GM18907 (cell line): ENCODE measurements at regions not wholly inside any gene's neighbourhood (a gene's known extent, or its start where the extent isn't known, plus 50 kb on each side); places are given as distances from the start of the nearest gene placed in this dataset.

Source experiments
- ATAC-seq: cut with Tn5 transposase; IDR thresholded peaks from one replicate; pipeline ENCODE4 v1.9.1; 2021; ENCODE audit warnings: mild to moderate bottlenecking, moderate library complexity; ENCODE audit not compliant: unreplicated experiment

- ATAC-seq = no peak
Measured at GRCh38 chr15:95345867-95346266, 984.6 kb upstream of the NR2F2 start.

GRCh38 chr15:95346721-95347475 lies 983.6 kb upstream of the NR2F2 start:
- ATAC-seq = no peak

GRCh38 chr15:95347837-95348236 lies 982.7 kb upstream of the NR2F2 start:
- no peak for ATAC-seq

GRCh38 chr15:95350908-95351307 lies 979.6 kb upstream of the NR2F2 start:
- ATAC-seq = no peak

GRCh38 chr15:95352631-95353187 lies 977.8 kb upstream of the NR2F2 start:
- ATAC-seq = no peak

GRCh38 chr15:95353512-95353911 lies 977.0 kb upstream of the NR2F2 start:
- no peak for ATAC-seq

- no peak for ATAC-seq
Measured at GRCh38 chr15:95359966-95360365, 970.5 kb upstream of the NR2F2 start.

- no peak for ATAC-seq
Measured at GRCh38 chr15:95362306-95362705, 968.2 kb upstream of the NR2F2 start.

- ATAC-seq = no peak
Measured at GRCh38 chr15:95363646-95364045, 966.9 kb upstream of the NR2F2 start.

- no peak for ATAC-seq
Measured at GRCh38 chr15:95365511-95366107, 964.9 kb upstream of the NR2F2 start.

- no peak for ATAC-seq
Measured at GRCh38 chr15:95368191-95368590, 962.3 kb upstream of the NR2F2 start.

GRCh38 chr15:95368755-95369601 lies 961.5 kb upstream of the NR2F2 start:
- ATAC-seq = no peak

- no peak for ATAC-seq
Measured at GRCh38 chr15:95370291-95370690, 960.2 kb upstream of the NR2F2 start.

GRCh38 chr15:95371664-95372063 lies 958.8 kb upstream of the NR2F2 start:
- ATAC-seq = no peak

GRCh38 chr15:95375281-95375680 lies 955.2 kb upstream of the NR2F2 start:
- ATAC-seq = no peak

- no peak for ATAC-seq
Measured at GRCh38 chr15:95377258-95377852, 953.1 kb upstream of the NR2F2 start.

GRCh38 chr15:95394186-95395067 lies 936.1 kb upstream of the NR2F2 start:
- no peak for ATAC-seq

- no peak for ATAC-seq
Measured at GRCh38 chr15:95400428-95400827, 930.1 kb upstream of the NR2F2 start.

- ATAC-seq = no peak
Measured at GRCh38 chr15:95401587-95401986, 928.9 kb upstream of the NR2F2 start.

- ATAC-seq = no peak
Measured at GRCh38 chr15:95405447-95405846, 925.1 kb upstream of the NR2F2 start.
